ENCODE measurements at regions not wholly inside any gene's neighbourhood (a gene's known extent, or its start where the extent isn't known, plus 50 kb on each side); places are given as distances from the start of the nearest gene placed in this dataset.
A peak's percentile ranks its signal among the peaks of the same experiment; 100 is the strongest.
"Not testable (repeated sequence)": the region's sequence is repeated elsewhere in the genome, so short reads cannot be mapped to it uniquely, and the experiment has no call there.

DNA sequence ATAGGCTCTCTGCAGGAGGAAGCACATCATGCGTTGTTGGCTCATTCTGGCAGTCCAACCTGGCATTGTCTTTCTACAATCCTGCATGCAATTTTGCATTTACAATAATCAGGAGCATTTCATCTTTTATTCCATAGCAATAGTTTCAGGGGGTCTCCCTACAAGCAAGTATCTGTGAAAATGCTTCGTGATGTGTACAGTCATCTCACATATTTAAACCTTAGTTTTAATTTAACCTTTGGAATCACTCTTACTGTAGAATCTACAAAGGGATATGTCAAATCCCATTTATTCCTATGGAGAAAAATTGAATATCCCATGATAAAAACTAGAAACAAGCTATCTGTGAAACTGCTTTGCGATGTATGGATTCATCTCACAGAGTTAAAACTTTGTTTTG lies 112.0 kb upstream of the WSB1 start:
- Histone ChIP-seq H3K9me3 (ENCODE audit: low read depth) (peaks cover 6% of the 10 kb centered on the region), H3K27ac (no peak overlapping the region), H3K4me1 (ENCODE audit: low read depth) (no peaks in the 10 kb centered on the region), H3K4me3 (no peak overlapping the region), H3K36me3 (no peaks in the 10 kb centered on the region), H3K27me3 (no peaks in the 10 kb centered on the region)
- no peak for DNase-seq (ENCODE audit: low read depth in 1 of 2, low spot score in 1 of 2)
- TF ChIP-seq CTCF (IDR thresholded peaks at IDR 0.05; ENCODE audit: low read depth, low read length): no peak

- DNase-seq (ENCODE audit: low read depth in 1 of 2, low spot score in 1 of 2): peak in 1 of 2 donors; percentile 40
- not testable (repeated sequence) for H3K27ac ChIP-seq; H3K4me3 ChIP-seq; H3K27me3 ChIP-seq; H3K36me3 ChIP-seq; H3K9me3 ChIP-seq (ENCODE audit: low read depth); H3K4me1 ChIP-seq (ENCODE audit: low read depth)
- peak; percentile 53 for TF ChIP-seq CTCF (IDR thresholded peaks at IDR 0.05; ENCODE audit: low read depth, low read length)
Measured at GRCh38 chr17:27197505-27197904, 96.4 kb upstream of the WSB1 start.

DNA sequence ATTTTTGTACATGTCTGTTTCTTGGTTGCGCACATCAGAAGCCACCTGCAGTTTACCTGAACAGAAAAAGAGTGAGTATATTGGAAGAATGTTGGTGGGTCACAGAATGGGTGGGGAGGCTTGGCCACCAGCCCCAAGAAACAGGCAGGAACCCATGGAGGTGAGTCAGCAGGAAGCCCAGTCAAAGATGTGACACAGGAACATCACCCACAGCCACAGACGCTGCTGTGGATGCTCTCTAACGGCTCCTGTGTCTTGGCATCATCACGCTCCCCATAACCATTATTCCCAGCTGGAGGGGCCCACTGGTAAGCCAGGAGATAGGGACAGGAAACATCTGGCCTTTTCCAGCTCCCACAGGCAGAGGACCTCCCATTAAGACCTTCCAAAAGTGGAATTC lies 94.0 kb upstream of the WSB1 start:
- Histone ChIP-seq H3K27ac (no peak overlapping the region), H3K4me3 (no peak overlapping the region), H3K9me3 (ENCODE audit: low read depth) (no peaks in the 10 kb centered on the region), H3K27me3 (no peaks in the 10 kb centered on the region), H3K4me1 (ENCODE audit: low read depth) (no peaks in the 10 kb centered on the region), H3K36me3 (no peaks in the 10 kb centered on the region)
- DNase-seq (ENCODE audit: low read depth in 1 of 2, low spot score in 1 of 2): peak in 1 of 2 donors; percentile 2
- TF ChIP-seq CTCF (IDR thresholded peaks at IDR 0.05; ENCODE audit: low read depth, low read length): no peak

DNA sequence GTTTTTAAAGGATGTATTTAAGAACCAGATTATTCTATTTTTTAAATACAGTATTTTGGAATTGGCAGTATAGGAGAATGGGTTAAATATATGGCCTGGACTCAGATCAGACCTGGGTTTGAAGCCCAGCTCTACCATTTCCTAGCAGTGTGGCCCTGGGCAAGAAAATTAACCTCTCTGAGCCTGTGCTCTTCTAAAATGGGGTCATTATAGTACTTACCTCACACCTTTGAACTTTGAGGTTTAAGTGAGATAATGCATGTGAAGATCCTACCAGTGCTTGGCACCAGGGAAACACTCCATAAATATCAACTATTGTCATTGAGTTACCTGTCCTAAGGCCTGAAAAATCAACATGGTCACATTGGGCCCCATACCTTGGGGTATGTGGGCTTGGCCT lies 93.4 kb upstream of the WSB1 start:
- H3K4me1 ChIP-seq (ENCODE audit: low read depth): no peaks in the 10 kb centered on the region
- DNase-seq (ENCODE audit: low read depth in 1 of 2, low spot score in 1 of 2): no peak
- H3K27ac ChIP-seq: no peak overlapping the region
- no peak for TF ChIP-seq CTCF (IDR thresholded peaks at IDR 0.05; ENCODE audit: low read depth, low read length)
- H3K9me3 ChIP-seq (ENCODE audit: low read depth): no peaks in the 10 kb centered on the region
- no peak overlapping the region for H3K4me3 ChIP-seq
- H3K27me3 ChIP-seq: no peaks in the 10 kb centered on the region
- no peaks in the 10 kb centered on the region for H3K36me3 ChIP-seq

- Histone ChIP-seq H3K27me3 (no peaks in the 10 kb centered on the region), H3K27ac (no peak overlapping the region), H3K4me1 (ENCODE audit: low read depth) (no peaks in the 10 kb centered on the region), H3K9me3 (ENCODE audit: low read depth) (no peaks in the 10 kb centered on the region), H3K4me3 (no peak overlapping the region), H3K36me3 (no peaks in the 10 kb centered on the region)
- no peak for TF ChIP-seq CTCF (IDR thresholded peaks at IDR 0.05; ENCODE audit: low read depth, low read length)
- DNase-seq (ENCODE audit: low read depth in 1 of 2, low spot score in 1 of 2): no peak
Measured at GRCh38 chr17:27203241-27203640, 90.7 kb upstream of the WSB1 start.

GRCh38 chr17:27206447-27206846 lies 87.5 kb upstream of the WSB1 start:
- H3K27ac ChIP-seq: no peak overlapping the region
- TF ChIP-seq CTCF (IDR thresholded peaks at IDR 0.05; ENCODE audit: low read depth, low read length): peak; percentile 38
- H3K9me3 ChIP-seq (ENCODE audit: low read depth): no peaks in the 10 kb centered on the region
- no peak overlapping the region for H3K4me3 ChIP-seq
- no peaks in the 10 kb centered on the region for H3K4me1 ChIP-seq (ENCODE audit: low read depth)
- H3K27me3 ChIP-seq: no peaks in the 10 kb centered on the region
- H3K36me3 ChIP-seq: no peaks in the 10 kb centered on the region
- no peak for DNase-seq (ENCODE audit: low read depth in 1 of 2, low spot score in 1 of 2)
